ENCODE measurements at regions not wholly inside any gene's neighbourhood (a gene's known extent, or its start where the extent isn't known, plus 50 kb on each side); places are given as distances from the start of the nearest gene placed in this dataset.

GRCh38 chr7:42627626-42628025, 284.2 kb downstream of the C7orf25 start:
- TF ChIP-seq CTCF (IDR thresholded peaks at IDR 0.05; ENCODE audit: extremely low read depth in 1 of 2, insufficient read depth in 1 of 2, low read depth in 1 of 2, low read length in 2 of 2), result no peak
- no peak for TF ChIP-seq MAX (IDR thresholded peaks at IDR 0.05; ENCODE audit: insufficient read depth, insufficient read length)
